ENCODE measurements at regions not wholly inside any gene's neighbourhood (a gene's known extent, or its start where the extent isn't known, plus 50 kb on each side); places are given as distances from the start of the nearest gene placed in this dataset.

- TF ChIP-seq, protein P1, sequence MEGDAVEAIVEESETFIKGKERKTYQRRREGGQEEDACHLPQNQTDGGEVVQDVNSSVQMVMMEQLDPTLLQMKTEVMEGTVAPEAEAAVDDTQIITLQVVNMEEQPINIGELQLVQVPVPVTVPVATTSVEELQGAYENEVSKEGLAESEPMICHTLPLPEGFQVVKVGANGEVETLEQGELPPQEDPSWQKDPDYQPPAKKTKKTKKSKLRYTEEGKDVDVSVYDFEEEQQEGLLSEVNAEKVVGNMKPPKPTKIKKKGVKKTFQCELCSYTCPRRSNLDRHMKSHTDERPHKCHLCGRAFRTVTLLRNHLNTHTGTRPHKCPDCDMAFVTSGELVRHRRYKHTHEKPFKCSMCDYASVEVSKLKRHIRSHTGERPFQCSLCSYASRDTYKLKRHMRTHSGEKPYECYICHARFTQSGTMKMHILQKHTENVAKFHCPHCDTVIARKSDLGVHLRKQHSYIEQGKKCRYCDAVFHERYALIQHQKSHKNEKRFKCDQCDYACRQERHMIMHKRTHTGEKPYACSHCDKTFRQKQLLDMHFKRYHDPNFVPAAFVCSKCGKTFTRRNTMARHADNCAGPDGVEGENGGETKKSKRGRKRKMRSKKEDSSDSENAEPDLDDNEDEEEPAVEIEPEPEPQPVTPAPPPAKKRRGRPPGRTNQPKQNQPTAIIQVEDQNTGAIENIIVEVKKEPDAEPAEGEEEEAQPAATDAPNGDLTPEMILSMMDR (IDR thresholded peaks at IDR 0.05) = no peak
- TF ChIP-seq YY1 (IDR thresholded peaks at IDR 0.05; ENCODE audit: low read depth) (no peak), SMC3 (IDR thresholded peaks at IDR 0.05; ENCODE audit: low read depth, low read length) (no peak), RAD21 (IDR thresholded peaks at IDR 0.05; ENCODE audit: low read length) (no peak), EP300 (IDR thresholded peaks at IDR 0.05; ENCODE audit: borderline replicate concordance in 1 of 2, low read depth in 1 of 2, low read length in 1 of 2) (no peak), RXRA (IDR thresholded peaks at IDR 0.05; ENCODE audit: borderline replicate concordance, low read depth) (no peak), PBX3 (IDR thresholded peaks at IDR 0.05) (no peak), RCOR1 (IDR thresholded peaks at IDR 0.05; ENCODE audit: low read length) (no peak), TAF1 (IDR thresholded peaks at IDR 0.05; ENCODE audit: borderline replicate concordance, low read depth, low read length) (no peak), EZH2phosphoT487 (IDR thresholded peaks at IDR 0.05; ENCODE audit: borderline replicate concordance, low read depth) (no peak), REST (IDR thresholded peaks at IDR 0.05; ENCODE audit: low read depth, low read length) (no peak), USF1 (IDR thresholded peaks at IDR 0.05; ENCODE audit: borderline replicate concordance, low read depth) (no peak), CHD2 (IDR thresholded peaks at IDR 0.05; ENCODE audit: low read length, partially characterized antibody) (no peak), TCF12 (IDR thresholded peaks at IDR 0.05) (no peak)
Measured at GRCh38 chr10:94235461-94235860, 127.3 kb downstream of the NOC3L start.
